Germinal center (tissue), 1 donor: ENCODE measurements at regions not wholly inside any gene's neighbourhood (a gene's known extent, or its start where the extent isn't known, plus 50 kb on each side); places are given as distances from the start of the nearest gene placed in this dataset.
"Not testable (repeated sequence)": the region's sequence is repeated elsewhere in the genome, so short reads cannot be mapped to it uniquely, and the experiment has no call there.

Experiments
- DNase-seq: peaks from one replicate; pipeline ENCODE4 v3.0.0; 2012; ENCODE audit warnings: mixed read lengths, low spot score

DNA sequence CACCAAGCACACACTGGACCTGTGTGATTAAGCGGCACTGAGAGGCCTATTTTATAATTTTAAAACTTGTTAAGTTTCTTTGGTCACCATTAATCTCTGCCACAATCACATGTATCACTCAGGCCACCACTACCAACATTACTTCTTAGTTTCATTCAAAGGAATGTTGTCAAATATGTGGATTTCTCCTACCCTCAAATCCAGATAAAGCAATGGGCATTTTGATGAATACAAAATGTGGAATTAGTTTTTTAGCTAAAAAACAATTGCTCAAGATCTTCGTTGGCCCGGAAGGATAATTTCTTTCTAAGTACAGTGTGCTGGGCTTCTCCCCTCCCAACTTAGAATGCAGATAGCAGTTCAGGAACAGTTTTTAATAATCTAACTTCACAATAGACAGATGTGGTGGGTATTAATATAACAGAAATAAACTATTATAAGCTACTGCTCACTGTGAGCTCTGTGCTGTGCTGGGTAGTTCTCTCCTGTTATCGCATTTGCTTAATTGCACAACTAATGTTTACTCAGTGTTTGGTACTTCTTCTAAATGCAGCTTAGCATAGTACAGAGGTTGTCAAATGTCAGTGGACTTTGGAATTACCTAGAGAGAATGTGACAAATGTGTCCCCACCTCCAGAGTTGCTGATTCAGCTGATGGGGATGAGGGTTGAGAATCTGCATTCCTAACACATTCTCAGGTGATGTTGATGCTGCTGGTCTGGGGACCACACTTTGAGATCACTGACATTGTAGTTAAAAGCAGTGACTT, 266.7 kb upstream of the AMIGO2 start:
- no peak for DNase-seq

DNA sequence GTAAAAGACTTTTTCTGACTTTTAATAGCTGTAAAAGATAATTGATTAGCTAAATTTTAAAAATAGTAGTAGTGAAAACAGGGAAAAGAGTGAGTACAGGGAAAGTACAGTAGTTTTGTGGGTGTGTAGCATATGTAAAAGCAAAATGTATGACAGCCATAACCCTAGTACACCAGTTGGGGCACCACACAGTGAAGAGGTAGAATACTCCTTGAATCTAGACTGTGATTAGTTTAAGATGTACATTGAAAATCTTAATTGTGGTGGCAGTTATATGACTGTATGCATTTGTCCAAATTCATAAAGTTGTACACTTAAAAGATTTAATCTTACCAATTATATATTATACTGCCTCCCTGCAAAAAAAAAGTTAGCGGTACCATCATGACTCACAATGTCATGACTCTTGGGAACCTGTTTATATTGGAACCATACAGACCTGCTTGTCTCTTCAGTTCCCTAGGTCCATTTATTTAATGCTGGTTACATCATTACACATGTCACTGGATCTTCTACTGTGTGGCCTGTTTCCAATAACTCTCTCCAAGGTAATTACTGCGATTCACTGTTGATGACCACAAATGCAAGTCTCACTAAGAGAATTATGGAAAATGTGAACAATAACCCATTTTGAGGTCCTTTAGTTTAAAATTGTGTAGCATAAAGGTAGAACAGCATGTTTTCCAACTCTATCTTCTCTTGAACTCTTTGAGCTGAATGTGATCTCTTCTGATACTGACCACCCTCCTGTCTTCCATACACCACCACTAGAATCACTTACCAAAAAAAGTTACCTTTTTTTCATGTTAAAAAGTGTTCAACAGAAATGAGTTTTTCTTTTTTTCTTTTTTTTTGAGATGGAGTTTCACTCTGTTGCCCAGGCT, 264.2 kb upstream of the AMIGO2 start:
- DNase-seq = no peak

DNA sequence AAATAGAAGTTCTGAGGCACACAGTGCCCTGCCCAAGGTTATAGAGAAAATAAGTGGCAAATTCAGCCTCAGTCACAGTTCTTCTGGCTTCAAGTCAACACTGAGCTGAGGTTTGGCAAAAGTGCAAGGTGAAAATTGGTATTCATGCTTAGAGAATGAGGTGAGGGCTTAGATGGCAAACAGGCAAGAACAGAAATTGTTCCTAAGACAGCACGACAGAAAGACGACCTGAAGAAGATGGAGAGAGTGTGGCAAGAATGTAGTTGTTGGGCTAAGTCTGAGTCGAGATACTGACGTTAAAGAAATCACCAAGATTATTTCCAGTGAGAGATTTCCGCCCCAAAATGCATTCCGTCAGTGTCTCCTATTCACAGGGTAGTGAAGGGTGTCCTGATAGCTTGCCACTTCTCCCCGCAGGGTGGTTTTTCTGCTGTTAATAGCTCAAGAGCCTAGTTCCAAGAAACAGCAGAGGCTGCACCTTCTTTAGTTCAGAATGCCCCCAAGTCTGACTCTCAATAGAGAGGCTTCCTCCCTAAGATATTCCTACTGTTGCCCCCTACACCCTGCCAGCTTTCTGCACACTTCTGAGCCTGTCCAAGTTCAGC, 260.8 kb upstream of the AMIGO2 start:
- DNase-seq = no peak

DNA sequence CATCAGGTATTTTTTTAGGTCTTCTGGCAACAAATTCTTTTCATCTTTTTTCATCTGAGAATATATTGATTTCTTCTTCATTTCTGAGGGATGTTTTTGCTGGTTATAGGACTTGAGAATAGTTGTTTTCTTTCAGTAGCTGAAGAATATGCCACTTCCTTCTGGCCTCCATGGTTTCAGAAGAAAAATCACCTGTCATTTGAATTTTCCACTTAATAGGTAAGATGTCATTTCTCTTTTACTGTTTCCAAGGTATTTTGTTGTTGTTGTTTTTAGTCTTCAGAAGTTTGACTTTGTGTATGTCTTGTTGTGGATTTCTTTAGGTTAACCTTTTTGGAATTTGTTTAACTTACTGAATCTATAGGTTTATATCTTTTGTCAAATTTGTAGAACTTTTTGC, 257.8 kb upstream of the AMIGO2 start:
- DNase-seq = no peak

DNA sequence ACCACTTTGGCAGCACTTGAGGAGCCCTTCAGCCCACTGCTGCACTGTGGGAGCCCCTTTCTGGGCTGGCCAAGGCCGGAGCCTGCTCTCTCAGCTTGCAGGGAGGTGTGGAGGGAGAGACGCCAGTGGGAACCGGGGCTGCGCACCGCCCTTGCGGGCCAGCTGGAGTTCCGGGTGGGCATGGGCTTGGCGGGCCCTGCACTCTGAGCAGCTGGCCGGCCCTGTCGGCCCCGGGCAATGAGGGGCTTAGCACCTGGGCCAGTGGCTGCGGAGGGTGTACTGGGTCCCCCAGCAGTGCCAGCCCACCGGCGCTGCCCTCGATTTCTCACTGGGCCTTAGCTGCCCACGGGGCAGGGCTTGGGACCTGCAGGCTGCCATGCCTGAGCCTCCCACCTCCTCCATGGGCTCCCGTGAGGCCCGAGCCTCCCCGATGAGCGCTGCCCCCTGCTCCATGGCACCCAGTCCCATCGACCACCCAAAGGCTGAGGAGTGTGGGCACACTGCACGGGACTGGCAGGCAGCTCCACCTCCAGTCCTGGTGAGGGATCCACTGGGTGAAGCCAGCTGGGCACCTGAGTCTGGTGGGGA, 253.6 kb upstream of the AMIGO2 start:
- DNase-seq = not testable (repeated sequence)

DNA sequence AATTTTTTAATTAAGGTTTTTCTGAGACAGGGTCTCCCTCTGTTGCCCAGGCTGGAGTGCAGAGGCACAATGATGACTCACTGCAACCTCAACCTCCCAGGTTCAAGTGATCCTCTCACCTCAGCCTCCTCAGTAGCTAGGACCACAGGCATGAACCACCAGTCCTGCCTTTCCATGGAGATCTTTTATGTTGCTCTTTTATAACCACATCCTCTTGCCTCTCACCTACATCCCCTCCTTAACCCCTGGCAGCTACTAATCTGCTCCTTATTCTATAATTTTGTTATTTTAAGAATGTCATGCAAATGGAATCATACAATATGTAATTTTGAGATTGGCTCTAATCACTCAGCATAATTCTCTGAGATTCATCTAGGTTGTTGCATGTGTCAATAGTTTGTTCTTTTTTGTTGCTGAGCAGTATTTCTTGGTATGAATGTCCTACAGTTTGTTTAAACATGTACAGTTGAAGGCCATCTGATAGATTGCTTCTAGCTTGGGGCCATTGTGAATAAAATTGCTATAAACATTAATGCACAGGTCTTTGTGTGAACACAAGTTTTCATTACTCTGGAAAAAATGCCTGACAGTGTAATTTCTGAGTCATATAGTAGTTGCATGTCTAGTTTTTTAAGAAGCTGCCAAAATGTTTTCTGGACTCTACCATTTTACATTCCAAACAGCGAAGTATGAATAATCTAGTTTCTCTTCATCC, 249.2 kb upstream of the AMIGO2 start:
- no peak for DNase-seq

DNA sequence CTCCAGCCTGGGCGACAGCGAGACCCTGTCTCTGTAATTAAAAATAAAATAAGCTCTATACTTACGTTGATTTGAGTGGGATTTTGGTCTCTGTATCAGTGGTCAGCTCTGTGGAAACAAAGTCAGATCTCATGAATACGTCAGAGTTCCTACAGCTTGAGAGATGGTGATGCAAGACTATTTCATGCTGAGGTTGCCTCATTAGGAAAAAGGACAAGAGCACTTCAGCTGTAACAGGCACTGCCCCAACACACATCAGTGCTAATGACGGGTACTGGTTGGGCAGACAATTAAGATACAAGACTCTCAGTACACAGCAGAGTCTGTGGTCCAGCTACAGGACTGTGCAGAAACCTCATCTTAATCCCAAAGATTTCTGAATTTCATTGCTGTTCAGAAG, 246.4 kb upstream of the AMIGO2 start:
- DNase-seq = no peak

DNA sequence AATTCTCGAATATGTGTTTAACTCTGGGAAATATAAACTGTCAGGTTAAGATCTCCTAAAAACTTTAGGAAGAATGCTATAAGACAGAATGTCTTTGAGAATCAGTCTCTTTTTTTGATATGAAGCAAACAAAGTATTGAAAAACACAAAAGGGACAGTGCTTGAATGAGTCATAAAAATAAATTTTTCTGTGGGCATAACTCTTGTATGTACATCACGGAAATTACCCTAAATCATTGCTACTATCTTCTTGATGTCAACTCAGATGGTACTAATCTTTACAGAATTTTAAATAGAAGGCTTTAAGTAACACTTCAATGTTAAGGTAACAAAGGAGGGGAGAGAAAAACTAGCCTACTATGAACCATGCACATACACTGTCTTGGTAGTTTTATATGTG, 244.0 kb upstream of the AMIGO2 start:
- DNase-seq = no peak

DNA sequence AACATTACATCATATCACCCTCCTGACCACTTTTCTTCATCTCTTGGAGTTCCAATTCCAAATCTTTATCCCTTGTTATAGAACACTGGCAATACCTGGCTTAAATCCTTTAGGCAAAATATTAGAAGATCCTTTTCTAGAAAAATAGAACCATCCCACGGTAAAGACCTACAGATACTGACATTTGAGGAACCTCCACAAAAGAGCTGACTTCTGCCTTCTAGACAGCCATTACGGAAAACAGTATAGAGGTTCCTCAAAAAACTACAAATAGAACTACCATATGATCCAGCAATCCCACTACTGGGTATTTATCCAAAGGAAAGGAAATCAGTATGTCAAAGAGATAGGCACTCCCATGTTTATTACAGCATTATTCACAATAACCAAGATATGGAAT, 241.7 kb upstream of the AMIGO2 start:
- DNase-seq = no peak

DNA sequence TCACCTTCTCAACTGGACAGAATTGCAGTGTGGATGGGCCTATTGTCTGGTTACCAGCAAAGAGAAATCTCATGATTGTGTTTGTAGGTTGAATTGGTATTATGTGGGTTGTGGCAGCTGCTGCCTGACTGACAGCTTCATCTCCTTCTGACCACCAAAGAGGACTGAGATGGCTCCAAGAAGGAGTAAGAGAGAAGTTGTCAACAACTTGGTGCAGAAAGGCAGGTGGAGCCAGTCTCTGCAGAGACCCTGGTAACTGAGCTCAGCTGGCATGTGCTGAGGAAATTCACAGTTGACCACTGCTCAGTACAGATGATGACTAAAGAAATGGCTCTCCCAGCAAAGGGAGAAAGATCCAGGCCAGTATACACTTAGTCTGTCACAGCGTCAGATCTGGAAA, 240.0 kb upstream of the AMIGO2 start:
- DNase-seq = no peak

DNA sequence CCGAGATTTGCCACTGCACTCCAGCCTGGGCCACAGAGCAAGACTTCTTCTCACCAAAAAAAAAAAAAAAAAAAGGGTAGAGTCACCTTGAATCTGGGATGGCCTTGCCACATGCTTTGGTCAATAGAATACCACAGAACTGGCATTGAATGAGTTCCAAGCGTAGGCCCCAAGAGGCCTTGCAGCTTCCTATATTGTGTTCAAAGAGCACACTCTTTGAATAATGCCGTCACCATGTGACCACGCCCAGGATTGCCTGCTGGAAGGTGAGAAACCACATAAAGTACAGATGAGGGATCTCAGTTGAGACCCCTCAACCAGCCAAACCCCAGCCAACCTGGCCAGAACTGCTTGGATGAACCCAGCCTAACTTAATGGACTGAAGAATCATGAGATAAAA, 239.2 kb upstream of the AMIGO2 start:
- no peak for DNase-seq

DNA sequence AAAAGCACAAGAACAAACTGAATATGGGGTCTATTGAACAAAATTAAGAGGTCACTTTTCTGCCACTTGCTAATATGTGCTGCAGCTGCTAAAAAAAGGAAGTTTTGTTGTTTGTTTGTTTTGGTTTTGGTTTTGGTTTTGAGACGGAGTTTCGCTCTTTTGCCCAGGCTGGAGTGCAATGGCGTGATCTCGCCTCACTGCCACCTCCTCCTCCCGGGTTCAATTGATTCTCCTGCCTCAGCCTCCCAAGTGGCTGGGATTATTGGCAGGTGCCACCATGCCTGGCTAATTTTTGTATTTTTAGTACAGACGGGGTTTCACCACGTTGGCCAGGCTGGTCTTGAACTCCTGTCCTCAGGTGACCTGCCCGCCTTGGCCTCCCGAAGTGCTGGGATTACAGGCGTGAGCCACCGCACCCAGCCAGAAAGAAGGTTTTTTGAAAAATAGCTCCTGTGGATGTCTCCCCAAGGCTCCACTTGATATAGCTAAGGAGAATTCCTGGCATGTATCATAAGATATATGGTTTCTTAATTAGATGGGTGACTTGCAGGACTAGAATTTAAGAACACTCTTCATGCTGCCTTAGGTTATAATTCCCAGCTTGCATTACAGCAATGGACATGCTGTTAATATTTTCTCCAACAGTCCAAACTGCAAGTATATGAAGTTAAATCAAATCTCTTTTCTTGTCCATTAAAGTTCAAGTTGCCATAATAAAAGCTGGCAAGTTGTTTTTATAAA, 237.6 kb upstream of the AMIGO2 start:
- DNase-seq = peak; percentile 32

DNA sequence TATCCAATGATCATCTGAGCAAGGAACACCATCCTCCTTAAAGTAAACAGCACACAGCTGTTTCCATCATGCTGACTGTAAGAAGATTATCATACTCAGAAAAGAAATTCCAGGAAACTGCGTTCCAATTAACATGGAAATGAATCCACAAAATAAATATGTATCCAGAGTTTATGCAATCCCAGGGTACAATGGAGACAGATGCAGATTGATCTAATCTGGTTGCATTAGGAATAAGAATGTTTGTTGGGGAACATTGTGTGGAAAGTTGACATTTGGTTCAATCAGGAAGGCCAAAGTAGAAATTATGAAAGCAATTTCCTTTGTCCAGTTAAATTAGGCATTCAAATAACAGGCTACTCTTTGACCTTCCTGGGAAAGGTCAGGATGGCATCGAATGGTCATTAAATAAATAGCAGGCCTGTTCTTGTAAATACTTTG, 236.9 kb upstream of the AMIGO2 start:
- no peak for DNase-seq

DNA sequence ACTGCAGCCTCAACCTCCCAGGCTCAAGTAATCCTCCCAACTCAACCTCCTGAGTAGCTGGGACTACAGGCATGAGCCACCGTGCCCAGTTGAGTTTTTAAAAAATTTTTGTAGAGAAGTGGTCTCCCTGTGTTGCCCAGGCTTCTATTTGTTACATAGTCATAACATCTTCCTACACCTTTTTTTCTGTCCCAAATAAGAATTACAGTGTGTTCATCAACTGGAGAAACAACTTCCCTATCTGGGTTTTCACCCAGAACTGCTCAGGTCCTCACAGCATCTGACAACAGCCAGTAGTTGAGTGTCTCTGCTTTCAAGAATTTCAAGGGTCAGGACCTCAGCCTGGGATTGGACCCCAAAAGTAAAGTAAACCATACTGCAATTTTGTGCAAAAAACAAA, 235.2 kb upstream of the AMIGO2 start:
- DNase-seq = no peak

DNA sequence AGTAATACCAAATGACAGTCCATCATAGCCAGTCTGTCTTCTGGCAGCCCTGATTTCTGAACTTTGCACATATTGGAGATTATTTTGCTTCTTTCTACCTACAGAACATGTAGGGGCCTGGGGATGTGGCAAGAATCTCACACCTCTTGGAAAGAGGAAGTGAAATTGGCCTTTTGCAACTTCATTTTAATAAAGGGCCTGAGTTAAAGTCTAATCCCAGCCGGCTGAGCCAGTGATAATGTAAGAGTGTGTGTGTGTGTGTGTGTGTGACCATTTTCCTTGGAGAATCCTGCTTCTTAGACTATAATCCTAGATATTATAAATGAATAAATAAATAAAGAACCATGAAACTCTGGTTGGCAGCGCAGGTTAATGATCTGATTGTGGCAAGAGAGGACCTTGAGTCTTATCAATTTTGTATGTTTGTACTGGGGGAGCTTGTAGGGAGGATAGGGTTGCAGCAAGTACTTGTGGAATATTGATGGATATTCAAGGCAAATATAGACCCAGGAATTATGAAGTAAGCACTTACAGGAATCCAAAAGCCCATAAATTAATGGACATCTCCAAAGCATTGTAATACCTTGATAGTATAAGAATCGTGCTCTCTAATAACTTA, 233.2 kb upstream of the AMIGO2 start:
- peak; percentile 58 for DNase-seq

DNA sequence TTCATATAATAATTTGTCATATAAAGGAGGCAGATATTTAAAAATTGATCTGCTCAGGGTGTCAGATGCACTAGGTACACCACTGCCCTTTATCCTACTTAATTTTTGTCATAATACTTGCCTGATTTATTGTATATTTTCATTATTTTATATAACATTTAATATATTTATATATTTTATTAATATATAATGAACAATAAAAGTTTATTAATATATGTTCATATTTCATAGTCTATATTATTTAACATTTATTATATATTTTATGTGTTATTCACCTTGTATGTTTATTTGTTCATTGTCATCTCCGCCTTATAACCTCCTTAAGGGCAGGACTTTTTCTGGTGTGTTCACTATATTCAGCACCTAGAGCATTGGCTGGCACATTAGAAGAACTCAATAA, 232.4 kb upstream of the AMIGO2 start:
- DNase-seq = no peak

DNA sequence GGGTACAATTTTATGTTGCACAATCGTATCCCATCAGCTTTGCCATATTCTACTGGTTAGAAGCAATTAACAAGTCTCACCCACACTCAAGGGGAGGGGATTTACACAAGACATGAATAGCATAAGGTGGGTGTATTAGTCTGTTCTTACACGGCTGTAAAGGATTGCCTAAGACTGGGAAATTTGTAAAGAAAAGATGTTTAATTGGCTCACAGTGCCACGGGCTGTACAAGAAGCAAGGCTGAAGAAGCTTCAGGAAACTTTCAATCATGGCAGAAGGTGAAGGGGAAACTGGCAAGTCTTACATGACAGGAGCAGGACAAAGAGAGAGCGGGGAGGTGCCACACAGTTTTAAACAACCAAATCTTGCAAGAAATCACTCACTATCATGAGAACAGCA, 231.8 kb upstream of the AMIGO2 start:
- DNase-seq = no peak

DNA sequence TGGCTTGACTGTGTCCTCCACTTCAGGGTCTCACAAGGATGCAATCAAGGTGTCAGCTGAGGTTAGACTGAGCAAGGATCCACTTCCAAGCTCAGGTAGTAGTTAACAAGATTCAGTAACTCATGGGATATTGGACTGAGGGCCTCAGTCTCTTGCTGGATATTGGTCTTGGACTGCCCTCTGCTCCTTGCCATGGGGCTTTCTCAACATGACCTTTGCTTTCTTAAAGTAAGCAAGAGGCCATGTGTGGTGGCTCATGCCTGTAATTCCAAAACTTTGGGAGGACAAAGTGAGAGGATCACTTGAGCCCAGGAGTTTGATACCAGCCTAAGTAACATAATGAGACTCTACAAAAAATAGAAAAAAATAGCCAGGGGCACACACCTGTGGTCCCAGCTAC, 231.3 kb upstream of the AMIGO2 start:
- no peak for DNase-seq

DNA sequence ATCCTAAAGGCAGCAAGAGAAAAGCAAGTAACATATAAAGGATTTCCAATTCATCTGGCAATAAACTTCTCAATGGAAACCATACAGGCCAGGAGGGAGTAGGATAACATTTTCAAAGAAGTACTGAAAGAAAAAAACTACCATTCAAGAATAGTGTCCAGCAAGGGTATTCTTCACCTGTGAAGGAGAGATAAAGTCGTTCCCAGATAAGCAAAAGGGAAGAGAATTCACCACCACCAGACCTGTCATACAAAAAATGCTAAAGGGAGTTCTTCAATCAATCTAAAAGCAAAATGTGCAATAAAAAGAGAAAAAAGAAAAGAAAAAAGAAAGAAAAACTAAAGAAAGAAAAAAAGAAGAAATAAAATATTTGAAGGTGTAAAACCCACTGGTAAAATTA, 228.9 kb upstream of the AMIGO2 start:
- no peak for DNase-seq

DNA sequence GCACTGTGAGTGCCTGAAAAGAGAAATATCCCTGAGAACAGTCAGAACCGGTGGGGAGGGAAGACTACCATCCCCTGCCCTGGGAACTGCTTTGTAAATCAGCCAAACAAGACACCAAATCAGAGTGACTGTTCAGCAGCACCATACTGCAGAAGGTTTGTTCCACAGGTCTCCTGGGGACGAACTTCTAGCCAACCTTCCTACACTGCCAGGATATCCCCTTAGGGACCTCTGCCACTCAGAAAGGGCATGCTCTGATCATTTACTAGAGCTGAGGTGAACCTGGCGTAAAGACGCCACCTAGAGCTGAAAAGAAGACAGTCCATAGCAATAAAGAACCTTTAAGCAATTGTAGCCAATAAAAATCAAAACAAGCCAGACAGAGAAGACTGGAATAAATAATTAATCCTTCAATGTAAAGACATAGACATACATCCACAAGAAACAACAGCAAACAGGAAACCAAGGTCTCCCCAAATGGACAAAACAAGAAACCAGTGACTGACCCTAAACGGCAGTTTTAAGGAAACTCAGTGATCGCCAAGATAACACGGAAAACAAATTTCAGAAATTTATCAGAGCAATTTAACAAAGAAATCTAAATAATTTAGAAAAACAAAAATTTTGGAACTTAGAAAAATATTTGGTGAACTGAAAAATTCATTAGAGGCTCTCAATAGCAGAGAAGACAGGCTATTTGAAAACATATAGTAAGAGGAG, 228.1 kb upstream of the AMIGO2 start:
- DNase-seq = peak; percentile 62
